Endothelial cell of umbilical vein (primary cell): ENCODE measurements at regions not wholly inside any gene's neighbourhood (a gene's known extent, or its start where the extent isn't known, plus 50 kb on each side); places are given as distances from the start of the nearest gene placed in this dataset.

Experiments used
- BruUV-seq: library from RNA; stranded (reverse); fragments of 400-500 nt; replicated peaks from 2 replicates; lab custom pipeline; 2021; lab: Mats Ljungman, UMichigan
- CTCF ChIA-PET: fragments of 300-600, 350-600 bp; sonication (Branson Sonifier 250); formaldehyde crosslinking; loops from one replicate; lab custom pipeline; 2021; ENCODE audit warnings: antibody characterized with exemption, inconsistent platforms; lab: Charles Lee
- POLR2A ChIA-PET: fragments of 300-600, 350-600 bp; sonication (Branson Sonifier 250); formaldehyde crosslinking; loops from one replicate; lab custom pipeline; 2021; ENCODE audit warnings: antibody characterized with exemption, inconsistent platforms; lab: Charles Lee
- DNase-seq: peaks from one replicate; pipeline ENCODE4 v3.0.0-alpha.2; 2011; ENCODE audit warnings: low read depth, low spot score
- FAIRE-seq: peaks from 2 replicates; lab custom pipeline; 2011; peaks lifted over from hg19 to GRCh38; lab: Jason Lieb, UNC
- H2AFZ ChIP-seq: 2 replicates; pipeline ENCODE4 v1.6.0; 2012; ENCODE audit warnings: low read depth, low read length, control low read depth, inconsistent platforms
- H3K27ac ChIP-seq: 2 replicates; pipeline ENCODE4 v1.5.1; 2011; ENCODE audit warnings: low read depth, mild to moderate bottlenecking, control low read depth, low read length, moderate library complexity; ENCODE audit not compliant: insufficient read depth
- H3K27me3 ChIP-seq, 2 experiments: 2 replicates each; pipeline versions ENCODE4 v1.6.0 to v1.6.1; 2011; ENCODE audit warnings: low read length in 2 of 2, mixed read lengths in 1 of 2; ENCODE audit not compliant: control insufficient read depth in 2 of 2, insufficient read depth in 2 of 2
- H3K36me3 ChIP-seq, 2 experiments: 2 replicates in 1 of 2; 3 replicates in 1 of 2; pipeline ENCODE4 v1.5.1; 2011; ENCODE audit warnings: low read length in 2 of 2, mild to moderate bottlenecking in 1 of 2, moderate library complexity in 1 of 2; ENCODE audit not compliant: control insufficient read depth in 2 of 2, insufficient read depth in 2 of 2; ENCODE audit errors: extremely low read depth in 1 of 2
- H3K4me1 ChIP-seq: 3 replicates; pipeline ENCODE4 v1.5.1; 2011; ENCODE audit warnings: mild to moderate bottlenecking, low read length; ENCODE audit not compliant: control insufficient read depth, insufficient read depth; ENCODE audit errors: extremely low read depth
- H3K4me2 ChIP-seq: 2 replicates; pipeline ENCODE4 v1.6.1; 2011; ENCODE audit warnings: low read length, control low read depth, mixed read lengths; ENCODE audit not compliant: insufficient read depth
- H3K4me3 ChIP-seq, 3 experiments: fragments of 200-600 bp in 1 of 3; sonication (generic), shearing (Covaris generic) in 1 of 3; replicated peaks in 1 of 3; 2 replicates each; pipeline ENCODE4 v1.5.1; 2011 to 2016; ENCODE audit warnings: control low read depth in 3 of 3, low read length in 3 of 3, mild to moderate bottlenecking in 2 of 3, inconsistent platforms in 1 of 3, low read depth in 1 of 3, moderate library complexity in 1 of 3; ENCODE audit not compliant: insufficient read depth in 1 of 3
- H3K79me2 ChIP-seq: 2 replicates; pipeline ENCODE4 v1.6.0; 2012; ENCODE audit warnings: low read length, inconsistent platforms; ENCODE audit not compliant: control insufficient read depth, insufficient read depth
- H3K9ac ChIP-seq: replicated peaks from 2 replicates; pipeline ENCODE3; 2011; ENCODE audit warnings: low read length, control low read depth; ENCODE audit not compliant: insufficient read depth; ENCODE audit errors: extremely low read depth
- H3K9me1 ChIP-seq: replicated peaks from 3 replicates; pipeline ENCODE4 v1.6.0; 2011; ENCODE audit warnings: mild to moderate bottlenecking, low read length; ENCODE audit not compliant: control insufficient read depth, insufficient read depth; ENCODE audit errors: extremely low read depth
- H3K9me3 ChIP-seq: replicated peaks from 2 replicates; pipeline ENCODE4 v1.5.1; 2012; ENCODE audit warnings: low read length, inconsistent platforms; ENCODE audit not compliant: control insufficient read depth, insufficient read depth
- H4K20me1 ChIP-seq: replicated peaks from 2 replicates; pipeline ENCODE3; 2011; ENCODE audit warnings: mild to moderate bottlenecking, low read length; ENCODE audit not compliant: control insufficient read depth, insufficient read depth; ENCODE audit errors: extremely low read depth
- EZH2 ChIP-seq: IDR thresholded peaks from 2 replicates; pipeline ENCODE4 v1.6.1; 2012; ENCODE audit warnings: borderline replicate concordance, low read depth, mild to moderate bottlenecking, moderate library complexity, low read length, inconsistent platforms; ENCODE audit not compliant: severe bottlenecking
- FOS ChIP-seq: IDR thresholded peaks from 2 replicates; pipeline ENCODE4 v1.6.1; 2011; ENCODE audit warnings: mild to moderate bottlenecking, low read length, moderate library complexity, borderline replicate concordance; ENCODE audit not compliant: insufficient read depth
- GATA2 ChIP-seq: IDR thresholded peaks from 2 replicates; pipeline ENCODE4 v1.7.0; 2011; ENCODE audit warnings: low read depth, mild to moderate bottlenecking, moderate library complexity, mixed read lengths, low read length; ENCODE audit not compliant: insufficient read length, insufficient read depth
- JUN ChIP-seq: IDR thresholded peaks from 2 replicates; pipeline ENCODE4 v1.6.1; 2011; ENCODE audit warnings: borderline replicate concordance, low read depth; ENCODE audit not compliant: insufficient read length, insufficient read depth
- MYC ChIP-seq: IDR thresholded peaks from one replicate; pipeline ENCODE4 v1.6.1; 2011; ENCODE audit warnings: mild to moderate bottlenecking, low read depth, low read length
- POLR2A ChIP-seq: IDR thresholded peaks from 2 replicates; pipeline ENCODE4 v1.6.1; 2012; ENCODE audit warnings: low read depth, mild to moderate bottlenecking, control low read depth, low read length
- dilution Hi-C: fragments of 300-500 bp; cut with MboI; formaldehyde crosslinking; loops from one replicate; pipeline ENCODE4 v1.15.0; 2019; ENCODE audit warnings: low sequenced_read_pairs; ENCODE audit not compliant: extremely low pct_ligation_motif_present
- intact Hi-C: fragments of 100-400 bp; cut with micrococcal nuclease; formaldehyde crosslinking; loops from one replicate; pipeline ENCODE4 v1.10.0; 2022
- TF ChIP-seq, protein P1 (sequence below): IDR thresholded peaks from 2 replicates; pipeline ENCODE4 v1.6.1; 2011; ENCODE audit not compliant: insufficient read depth, insufficient read length
- TF ChIP-seq, protein P2 (sequence below), 2 donors: IDR thresholded peaks; 1 replicate in 1 of 2; 2 replicates in 1 of 2; pipeline ENCODE4 v1.5.1; 2011; ENCODE audit warnings: low read length in 2 of 2, mild to moderate bottlenecking in 2 of 2, moderate library complexity in 2 of 2, control low read depth in 1 of 2, inconsistent platforms in 1 of 2, low read depth in 1 of 2; ENCODE audit not compliant: insufficient read depth in 1 of 2; ENCODE audit errors: extremely low read depth in 1 of 2

DNA sequence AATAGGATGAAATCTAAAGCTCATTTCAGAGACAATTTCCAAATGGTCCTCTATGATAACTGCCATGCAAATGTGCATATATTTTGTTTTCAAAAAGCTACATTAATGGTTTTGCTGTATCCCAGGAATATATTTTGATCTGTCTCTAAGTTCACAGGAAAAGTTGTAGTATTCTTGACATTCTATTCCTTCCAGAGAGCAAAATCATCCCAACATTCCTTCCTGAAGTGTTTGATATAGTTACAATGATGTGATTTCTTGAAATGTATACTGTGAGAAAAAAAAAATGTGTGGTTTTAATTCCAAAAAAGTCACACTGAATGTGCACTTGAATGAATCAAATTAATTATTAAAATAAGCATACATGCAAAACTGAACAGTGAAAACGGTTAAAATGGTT is 996.0 kb upstream of the CITED2 start:
- intact Hi-C loops (no loop called here), dilution Hi-C loops (no loop called here)
- CTCF ChIA-PET = no interaction called here
- Histone ChIP-seq H3K27me3 (no peaks in the 10 kb centered on the region), H4K20me1 (no peaks in the 10 kb centered on the region), H3K4me3 (no peak overlapping the region), H3K36me3 (no peaks in the 10 kb centered on the region), H3K79me2 (no peaks in the 10 kb centered on the region), H3K9me1 (no peaks in the 10 kb centered on the region), H3K9me3 (no peaks in the 10 kb centered on the region), H2AFZ (no peak overlapping the region), H3K9ac (no peak overlapping the region), H3K4me2 (no peak overlapping the region), H3K4me1 (peaks cover 8% of the 10 kb centered on the region), H3K27ac (no peak overlapping the region)
- TF ChIP-seq MYC (no peak), JUN (no peak), GATA2 (no peak), FOS (no peak), POLR2A (no peak), EZH2 (no peak)
- TF ChIP-seq, protein P1, sequence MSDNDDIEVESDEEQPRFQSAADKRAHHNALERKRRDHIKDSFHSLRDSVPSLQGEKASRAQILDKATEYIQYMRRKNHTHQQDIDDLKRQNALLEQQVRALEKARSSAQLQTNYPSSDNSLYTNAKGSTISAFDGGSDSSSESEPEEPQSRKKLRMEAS = no peak
- TF ChIP-seq, protein P2, sequence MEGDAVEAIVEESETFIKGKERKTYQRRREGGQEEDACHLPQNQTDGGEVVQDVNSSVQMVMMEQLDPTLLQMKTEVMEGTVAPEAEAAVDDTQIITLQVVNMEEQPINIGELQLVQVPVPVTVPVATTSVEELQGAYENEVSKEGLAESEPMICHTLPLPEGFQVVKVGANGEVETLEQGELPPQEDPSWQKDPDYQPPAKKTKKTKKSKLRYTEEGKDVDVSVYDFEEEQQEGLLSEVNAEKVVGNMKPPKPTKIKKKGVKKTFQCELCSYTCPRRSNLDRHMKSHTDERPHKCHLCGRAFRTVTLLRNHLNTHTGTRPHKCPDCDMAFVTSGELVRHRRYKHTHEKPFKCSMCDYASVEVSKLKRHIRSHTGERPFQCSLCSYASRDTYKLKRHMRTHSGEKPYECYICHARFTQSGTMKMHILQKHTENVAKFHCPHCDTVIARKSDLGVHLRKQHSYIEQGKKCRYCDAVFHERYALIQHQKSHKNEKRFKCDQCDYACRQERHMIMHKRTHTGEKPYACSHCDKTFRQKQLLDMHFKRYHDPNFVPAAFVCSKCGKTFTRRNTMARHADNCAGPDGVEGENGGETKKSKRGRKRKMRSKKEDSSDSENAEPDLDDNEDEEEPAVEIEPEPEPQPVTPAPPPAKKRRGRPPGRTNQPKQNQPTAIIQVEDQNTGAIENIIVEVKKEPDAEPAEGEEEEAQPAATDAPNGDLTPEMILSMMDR (IDR thresholded peaks at IDR 0.05; ENCODE audit: extremely low read depth in 1 of 2, insufficient read depth in 1 of 2, low read depth in 1 of 2, low read length in 2 of 2) = no peak
- no TSS peak for BruUV-seq
- POLR2A ChIA-PET = no interaction called here
- FAIRE-seq = no peak
- DNase-seq = no peak
